ENCODE measurements at regions not wholly inside any gene's neighbourhood (a gene's known extent, or its start where the extent isn't known, plus 50 kb on each side); places are given as distances from the start of the nearest gene placed in this dataset.

DNA sequence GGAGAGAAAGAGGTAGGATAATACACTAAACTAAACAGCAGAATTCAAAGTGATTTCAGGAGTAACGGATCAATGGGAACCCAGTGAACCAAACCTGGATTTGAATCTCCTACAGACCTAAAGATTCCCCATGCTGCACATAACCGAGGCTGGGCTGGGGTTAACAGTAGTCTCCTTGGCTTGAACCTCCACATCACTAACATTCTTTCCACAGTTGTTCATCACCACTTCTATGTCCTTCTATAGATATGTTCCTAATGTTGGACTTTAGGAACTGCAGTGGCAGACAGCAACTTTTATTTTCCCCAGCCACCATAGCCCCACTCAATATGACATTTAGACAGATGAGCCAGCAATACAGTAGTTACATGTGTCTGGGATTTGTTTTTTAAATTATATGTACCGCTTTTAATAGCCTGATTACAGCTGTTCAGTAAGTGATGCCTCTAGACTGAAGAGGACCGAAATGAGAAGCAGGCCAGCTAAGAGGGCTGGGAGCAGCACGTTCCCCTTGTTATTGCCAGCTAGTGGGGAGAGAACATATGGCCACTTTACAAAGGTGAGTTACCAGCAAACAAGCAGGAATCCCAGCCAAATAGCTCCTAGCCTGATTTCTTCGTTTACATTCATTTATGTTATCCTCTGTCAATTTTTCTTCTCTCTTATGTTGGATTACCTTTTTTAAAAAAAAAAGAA is 472.6 kb upstream of the CDIN1 start:
- no peak overlapping the region for H3K4me3 ChIP-seq (ENCODE audit: low read length)
- TF ChIP-seq, protein P1, sequence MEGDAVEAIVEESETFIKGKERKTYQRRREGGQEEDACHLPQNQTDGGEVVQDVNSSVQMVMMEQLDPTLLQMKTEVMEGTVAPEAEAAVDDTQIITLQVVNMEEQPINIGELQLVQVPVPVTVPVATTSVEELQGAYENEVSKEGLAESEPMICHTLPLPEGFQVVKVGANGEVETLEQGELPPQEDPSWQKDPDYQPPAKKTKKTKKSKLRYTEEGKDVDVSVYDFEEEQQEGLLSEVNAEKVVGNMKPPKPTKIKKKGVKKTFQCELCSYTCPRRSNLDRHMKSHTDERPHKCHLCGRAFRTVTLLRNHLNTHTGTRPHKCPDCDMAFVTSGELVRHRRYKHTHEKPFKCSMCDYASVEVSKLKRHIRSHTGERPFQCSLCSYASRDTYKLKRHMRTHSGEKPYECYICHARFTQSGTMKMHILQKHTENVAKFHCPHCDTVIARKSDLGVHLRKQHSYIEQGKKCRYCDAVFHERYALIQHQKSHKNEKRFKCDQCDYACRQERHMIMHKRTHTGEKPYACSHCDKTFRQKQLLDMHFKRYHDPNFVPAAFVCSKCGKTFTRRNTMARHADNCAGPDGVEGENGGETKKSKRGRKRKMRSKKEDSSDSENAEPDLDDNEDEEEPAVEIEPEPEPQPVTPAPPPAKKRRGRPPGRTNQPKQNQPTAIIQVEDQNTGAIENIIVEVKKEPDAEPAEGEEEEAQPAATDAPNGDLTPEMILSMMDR (conservative IDR thresholded peaks at IDR 0.05; ENCODE audit: low read depth, low read length) = no peak
- DNase-seq (ENCODE audit: low read depth) = no peak

- H3K4me3 ChIP-seq (ENCODE audit: low read length) = no peak overlapping the region
- TF ChIP-seq, protein P1 (conservative IDR thresholded peaks at IDR 0.05; ENCODE audit: low read depth, low read length) = no peak
- no peak for DNase-seq (ENCODE audit: low read depth)
These were observed 470.9 kb upstream of the CDIN1 start for GRCh38 chr15:36108541-36108940.

DNA sequence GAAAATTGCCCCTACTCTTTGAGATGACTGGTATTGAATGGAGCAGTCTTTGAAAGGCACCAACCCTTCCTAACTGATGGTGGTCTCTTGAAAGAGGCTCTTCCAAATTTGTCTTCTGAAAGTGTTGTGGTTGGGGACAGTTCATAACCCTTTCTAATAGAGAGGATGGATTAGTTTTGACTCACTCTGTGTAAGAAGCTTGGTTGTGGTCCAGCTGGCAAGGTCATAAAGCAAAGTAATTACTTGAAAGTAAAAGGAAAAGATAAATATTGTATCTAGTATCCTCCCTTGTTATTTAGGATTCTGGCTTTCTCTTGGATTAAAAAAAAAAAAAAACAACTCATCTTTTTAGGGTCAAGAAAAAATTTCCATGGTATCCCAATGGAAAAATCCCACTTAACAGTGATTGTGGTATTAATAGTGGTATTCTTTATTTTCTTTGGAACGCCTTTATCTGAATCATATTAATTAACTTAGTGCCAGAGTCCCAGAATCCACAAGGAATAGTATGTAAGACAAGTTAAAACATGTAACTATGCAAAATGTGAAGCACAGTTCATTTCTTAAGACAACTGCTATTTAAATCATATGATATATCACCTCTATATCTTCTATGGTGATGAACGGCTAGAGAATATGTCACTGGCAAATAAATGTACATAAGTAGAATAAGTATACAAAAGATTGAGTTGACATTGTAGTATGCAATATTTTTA is 469.3 kb upstream of the CDIN1 start:
- TF ChIP-seq, protein P1 (conservative IDR thresholded peaks at IDR 0.05; ENCODE audit: low read depth, low read length) = no peak
- peak; percentile 16 for DNase-seq (ENCODE audit: low read depth)

GRCh38 chr15:36110659-36110993 is 468.8 kb upstream of the CDIN1 start:
- no peak for DNase-seq (ENCODE audit: low read depth)

More for the DNA sequence above, 469.3 kb upstream of the CDIN1 start:
- H3K4me3 ChIP-seq (ENCODE audit: low read length) = no peak overlapping the region

DNA sequence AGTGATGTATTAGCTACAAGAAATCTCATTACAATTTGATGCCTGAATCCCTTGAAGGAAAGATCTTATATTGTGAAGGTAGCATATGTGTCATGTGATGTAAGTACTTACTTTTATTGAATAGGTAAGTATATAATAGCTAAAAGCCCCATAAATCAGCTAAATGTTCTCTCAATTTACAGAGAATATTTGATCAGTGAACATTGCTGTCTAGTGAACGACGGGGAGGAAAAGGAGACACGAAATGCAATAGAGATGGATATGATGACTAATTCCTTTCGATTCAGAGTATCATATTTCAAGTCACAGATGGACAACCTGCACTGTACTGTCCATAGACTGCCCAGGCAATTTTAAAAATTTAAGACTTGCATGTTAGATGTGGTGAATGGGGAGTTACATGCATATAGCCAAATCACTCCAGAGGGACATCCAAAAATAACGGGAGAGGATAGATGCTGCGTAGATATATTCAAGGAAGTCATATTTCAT is 462.1 kb upstream of the CDIN1 start:
- no peak for DNase-seq (ENCODE audit: low read depth)
- no peak overlapping the region for H3K4me3 ChIP-seq (ENCODE audit: low read length)
- TF ChIP-seq, protein P1 (conservative IDR thresholded peaks at IDR 0.05; ENCODE audit: low read depth, low read length) = no peak

More at GRCh38 chr15:36110659-36110993, 468.8 kb upstream of the CDIN1 start:
- TF ChIP-seq, protein P1 (conservative IDR thresholded peaks at IDR 0.05; ENCODE audit: low read depth, low read length) = no peak
- H3K4me3 ChIP-seq (ENCODE audit: low read length) = no peak overlapping the region

GRCh38 chr15:36126194-36126593 is 453.2 kb upstream of the CDIN1 start:
- TF ChIP-seq, protein P1 (conservative IDR thresholded peaks at IDR 0.05; ENCODE audit: low read depth, low read length) = no peak
- no peak for DNase-seq (ENCODE audit: low read depth)
- H3K4me3 ChIP-seq (ENCODE audit: low read length) = no peak overlapping the region

All from retinal pigment epithelial cell (primary cell).